ENCODE measurements at regions not wholly inside any gene's neighbourhood (a gene's known extent, or its start where the extent isn't known, plus 50 kb on each side); places are given as distances from the start of the nearest gene placed in this dataset.

GRCh38 chr9:126109575-126109974 lies 217.1 kb upstream of the MVB12B start:
- ChIA-PET CTCF (no interaction called here), SMC1A (ENCODE audit: uncharacterized antibody, unreplicated experiment) (no interaction called here), RAD21 (ENCODE audit: unreplicated experiment) (no interaction called here), POLR2A (no interaction called here)
- no peak for ATAC-seq
- no peaks in the 10 kb centered on the region for H3K9me3 ChIP-seq (replicated peaks; ENCODE audit: control insufficient read depth, insufficient read depth, low read length)
- no peak overlapping the region for H2AFZ ChIP-seq (ENCODE audit: control insufficient read depth, low read depth, low read length)
- FAIRE-seq: no peak
- no peak for DNase-seq (ENCODE audit: low read depth, low spot score)
- no peak overlapping the region for H3K4me3 ChIP-seq
- H3K27me3 ChIP-seq (replicated peaks in 1 of 2; ENCODE audit: control insufficient read depth in 2 of 2, insufficient read depth in 2 of 2, low read length in 1 of 2): no peaks in the 10 kb centered on the region; a peak in 1 of 4 replicates
- no peak overlapping the region for H3K4me2 ChIP-seq (ENCODE audit: control insufficient read depth, insufficient read depth)
- intact Hi-C loops (cut with micrococcal nuclease; ENCODE audit: unreplicated experiment) (no loop called here), in situ Hi-C loops (cut with MboI) (no loop called here)
- H3K27ac ChIP-seq (ENCODE audit: control insufficient read depth, insufficient read depth): no peak overlapping the region
- H3K79me2 ChIP-seq (ENCODE audit: control insufficient read depth, insufficient read depth, low read length): no peaks in the 10 kb centered on the region
- no peaks in the 10 kb centered on the region for H3K4me1 ChIP-seq (ENCODE audit: control insufficient read depth, insufficient read depth, low read length)
- TF ChIP-seq ZBED1 (IDR thresholded peaks at IDR 0.05; ENCODE audit: borderline replicate concordance) (no peak), CREB1 (IDR thresholded peaks at IDR 0.05; ENCODE audit: low read depth) (no peak), MEF2A (IDR thresholded peaks at IDR 0.05; ENCODE audit: insufficient read depth, low read depth, low read length) (no peak), TCF12 (IDR thresholded peaks at IDR 0.05; ENCODE audit: low read depth, low read length) (no peak), YBX1 (IDR thresholded peaks at IDR 0.05) (no peak), NKRF (conservative IDR thresholded peaks at IDR 0.05) (no peak), EED (IDR thresholded peaks at IDR 0.05; ENCODE audit: low read depth) (no peak), REST (IDR thresholded peaks at IDR 0.05; ENCODE audit: low read depth, low read length) (no peak), CBX5 (IDR thresholded peaks at IDR 0.05; ENCODE audit: low read depth) (no peak), RUNX3 (IDR thresholded peaks at IDR 0.05; ENCODE audit: low read length) (no peak), POLR2AphosphoS5 (IDR thresholded peaks at IDR 0.05; ENCODE audit: low read length) (no peak), NR2F1 (conservative IDR thresholded peaks at IDR 0.05) (no peak), ATF7 (IDR thresholded peaks at IDR 0.05; ENCODE audit: low read depth) (no peak), SMC3 (IDR thresholded peaks at IDR 0.05; ENCODE audit: borderline replicate concordance, low read length) (no peak), HDAC2 (IDR thresholded peaks at IDR 0.05) (no peak), IRF5 (IDR thresholded peaks at IDR 0.05; ENCODE audit: borderline replicate concordance) (no peak), JUND (IDR thresholded peaks at IDR 0.05; ENCODE audit: low read depth, low read length) (no peak), EZH2 (IDR thresholded peaks at IDR 0.05; ENCODE audit: borderline replicate concordance, control insufficient read depth, low read depth, low read length) (no peak), BRCA1 (IDR thresholded peaks at IDR 0.05; ENCODE audit: low read depth, low read length) (no peak)
- H4K20me1 ChIP-seq (ENCODE audit: control insufficient read depth, insufficient read depth): no peaks in the 10 kb centered on the region
- H3K36me3 ChIP-seq (ENCODE audit: control insufficient read depth in 2 of 2, insufficient read depth in 2 of 2, low read length in 1 of 2): no peaks in the 10 kb centered on the region
- no TSS peak for BruUV-seq (replicated peaks)
- H3K9ac ChIP-seq (ENCODE audit: control insufficient read depth, insufficient read depth, low read length): no peak overlapping the region

All from GM12878 (cell line).